NCI-H748 treated with DMSO at 0.1 percent for 48 hours (cell line): ENCODE measurements at regions not wholly inside any gene's neighbourhood (a gene's known extent, or its start where the extent isn't known, plus 50 kb on each side); places are given as distances from the start of the nearest gene placed in this dataset.

Source experiments
- DNase-seq: peaks from one replicate; lab custom pipeline; 2025; lab: John Stamatoyannopoulos, UW

DNA sequence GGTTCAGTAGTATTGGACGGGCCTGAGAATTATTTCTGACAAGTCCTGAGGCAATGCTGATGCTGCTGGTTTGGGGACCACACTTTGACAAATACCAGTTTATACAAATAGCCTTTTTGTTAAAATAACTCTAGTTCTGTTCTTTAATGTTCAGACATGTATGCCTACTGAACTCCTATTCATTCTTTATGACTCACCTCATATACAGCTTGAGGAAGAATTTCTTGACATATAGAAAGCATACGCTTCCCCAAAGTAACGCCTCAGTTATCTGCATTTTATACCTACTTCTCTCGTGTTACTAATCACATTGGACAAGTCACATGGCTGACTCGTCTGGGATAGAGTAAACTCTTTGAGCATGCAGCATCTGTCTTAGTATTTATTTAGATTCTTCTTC lies 145.4 kb upstream of the GOLIM4 start:
- DNase-seq, result no peak

DNA sequence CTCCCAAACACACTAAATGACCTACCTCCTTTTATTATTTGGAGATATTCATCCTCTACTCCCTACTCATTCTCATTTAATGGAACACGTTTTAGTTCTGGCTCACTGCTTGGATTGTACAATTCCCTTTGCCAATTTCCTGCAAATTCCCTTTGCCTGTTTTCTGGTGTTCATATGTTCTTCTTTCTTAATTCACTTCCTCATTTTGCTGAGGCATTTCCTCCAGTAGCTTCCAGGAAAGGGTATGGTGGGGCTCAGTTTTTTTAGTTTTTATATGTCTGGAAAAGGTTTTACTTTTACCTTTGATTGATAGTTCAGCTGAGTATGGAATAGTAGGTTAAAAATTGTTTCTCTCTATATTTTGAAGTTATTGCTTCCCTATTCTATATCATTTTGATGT lies 143.6 kb upstream of the GOLIM4 start:
- DNase-seq, result no peak

DNA sequence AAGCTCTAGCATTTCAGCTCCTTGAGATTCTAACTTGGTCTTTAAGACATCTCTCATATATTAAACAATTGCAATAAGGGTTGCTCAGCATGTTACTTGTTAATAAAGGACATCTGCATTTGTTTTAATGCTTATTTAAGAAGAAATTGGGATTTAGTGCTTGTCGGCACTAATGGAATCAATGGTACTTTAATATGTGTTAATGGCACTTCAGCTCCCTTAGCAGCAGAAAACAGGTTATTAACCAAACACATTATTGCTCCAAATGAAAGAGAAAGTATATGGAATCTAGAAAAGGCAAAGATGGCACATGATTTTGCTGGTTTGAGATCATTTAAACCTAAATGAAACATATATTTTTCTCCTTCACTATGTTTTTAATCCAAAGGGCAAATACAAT lies 137.3 kb upstream of the GOLIM4 start:
- no peak for DNase-seq

DNA sequence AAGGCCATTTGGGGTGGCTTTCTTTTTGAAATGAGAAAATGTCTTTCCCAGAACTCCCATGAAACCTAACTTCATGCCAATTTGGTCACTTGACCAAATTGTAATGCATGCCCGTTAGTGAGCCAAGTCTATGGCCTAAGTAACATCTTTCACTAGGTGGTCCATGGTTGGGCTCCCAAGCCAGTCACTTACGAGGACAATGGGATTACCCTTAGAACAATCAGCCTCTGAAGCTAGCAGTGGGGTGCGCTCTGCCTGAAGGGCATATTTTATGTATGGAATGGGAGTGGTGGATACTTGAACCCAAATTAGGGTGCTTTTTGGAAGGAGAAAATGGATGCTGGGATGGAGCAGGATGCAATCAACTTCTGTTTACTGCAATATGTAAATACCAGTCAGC lies 127.4 kb upstream of the GOLIM4 start:
- DNase-seq, result no peak

DNA sequence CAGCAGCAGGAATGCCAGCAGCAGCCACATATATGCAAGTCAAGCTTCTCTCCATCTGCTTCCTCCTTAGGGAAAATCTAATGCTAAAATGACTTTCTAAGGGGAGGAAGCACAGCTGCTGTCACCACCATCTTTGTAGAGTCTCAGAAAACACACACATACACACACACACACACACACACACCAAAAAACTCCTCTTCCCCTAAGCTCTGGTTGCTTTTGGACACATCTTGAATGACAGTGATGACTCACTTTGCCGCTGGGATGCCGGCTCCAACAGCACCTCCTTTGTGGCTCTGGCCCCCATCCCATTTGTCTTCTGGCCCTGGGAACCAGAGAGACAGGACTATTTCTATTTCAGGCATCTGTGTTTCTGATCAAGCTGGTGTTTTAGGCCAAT lies 124.8 kb upstream of the GOLIM4 start:
- no peak for DNase-seq

DNA sequence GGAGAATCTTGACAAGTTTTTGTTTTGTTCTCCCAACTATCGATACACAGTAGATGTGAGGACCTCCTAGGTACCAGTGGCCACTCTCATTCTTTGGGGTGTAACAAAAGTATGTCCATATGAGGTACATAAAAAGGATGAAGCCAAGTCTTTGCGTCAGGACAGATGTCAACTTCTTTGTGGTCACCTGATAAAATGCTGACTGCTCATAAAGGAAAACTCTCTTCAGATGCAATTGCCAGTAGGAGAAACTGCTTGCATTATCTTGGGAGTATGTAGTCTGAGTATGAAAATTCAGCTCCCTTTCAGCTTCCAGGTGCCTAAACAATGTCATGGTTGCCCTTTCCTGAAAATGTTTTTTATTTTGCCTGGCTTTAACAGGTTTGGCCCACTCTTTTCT lies 123.8 kb upstream of the GOLIM4 start:
- no peak for DNase-seq

DNA sequence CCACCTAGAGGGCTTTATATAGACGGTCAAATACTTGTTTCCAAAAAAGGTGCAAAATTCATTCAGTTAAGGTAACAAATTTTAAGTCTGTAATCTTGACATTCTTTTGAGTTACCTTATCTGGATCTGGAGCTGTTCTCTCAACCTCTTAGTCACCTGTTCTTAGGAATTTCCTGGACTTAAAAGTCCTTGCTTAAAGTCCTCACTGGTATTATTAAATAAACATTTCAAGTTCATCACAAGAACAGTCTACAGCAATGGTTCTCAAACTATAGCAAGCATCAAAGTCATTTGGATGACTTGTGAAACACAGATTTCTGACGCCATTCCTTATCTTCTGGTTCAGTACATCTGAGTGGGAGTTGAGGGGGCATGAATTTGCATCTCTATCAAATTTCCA lies 122.9 kb upstream of the GOLIM4 start:
- no peak for DNase-seq

DNA sequence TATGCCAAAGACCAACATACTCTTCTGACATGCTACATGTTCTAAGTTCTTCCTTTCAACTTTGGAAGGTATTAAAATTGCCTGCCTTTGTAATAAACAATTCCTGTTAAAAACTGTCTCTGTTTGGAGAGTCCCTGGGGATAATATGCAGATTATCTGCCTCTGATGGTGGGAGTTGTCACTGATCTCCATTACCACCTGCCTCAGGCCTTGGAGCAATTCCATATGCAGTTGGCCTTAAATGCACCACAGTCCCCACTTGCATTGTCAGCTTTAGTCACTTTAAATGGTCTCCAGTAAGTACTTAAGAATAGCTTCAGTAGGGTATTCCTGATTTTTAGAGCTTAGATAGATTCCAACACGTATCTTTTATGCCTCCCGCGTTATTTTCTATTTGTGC lies 121.1 kb upstream of the GOLIM4 start:
- no peak for DNase-seq

DNA sequence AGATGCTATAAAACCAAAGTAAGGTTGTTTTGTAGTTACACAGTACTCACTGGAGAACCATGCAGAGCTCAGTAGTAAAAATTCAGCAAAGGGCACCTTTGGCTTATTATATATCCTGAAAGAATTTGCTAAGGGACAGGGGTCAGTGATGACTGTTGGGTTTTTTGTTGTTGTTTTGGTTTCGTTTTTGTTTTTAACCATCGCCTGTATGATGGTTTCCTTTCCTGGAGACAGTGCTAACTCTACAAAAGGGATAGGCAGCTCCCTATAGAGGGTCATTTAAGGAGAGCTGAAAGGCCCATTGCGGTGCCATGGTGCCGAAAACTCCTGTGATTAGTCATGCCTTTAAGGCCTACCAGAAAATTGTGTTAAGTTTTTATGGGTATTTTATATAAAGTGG lies 118.2 kb upstream of the GOLIM4 start:
- no peak for DNase-seq

DNA sequence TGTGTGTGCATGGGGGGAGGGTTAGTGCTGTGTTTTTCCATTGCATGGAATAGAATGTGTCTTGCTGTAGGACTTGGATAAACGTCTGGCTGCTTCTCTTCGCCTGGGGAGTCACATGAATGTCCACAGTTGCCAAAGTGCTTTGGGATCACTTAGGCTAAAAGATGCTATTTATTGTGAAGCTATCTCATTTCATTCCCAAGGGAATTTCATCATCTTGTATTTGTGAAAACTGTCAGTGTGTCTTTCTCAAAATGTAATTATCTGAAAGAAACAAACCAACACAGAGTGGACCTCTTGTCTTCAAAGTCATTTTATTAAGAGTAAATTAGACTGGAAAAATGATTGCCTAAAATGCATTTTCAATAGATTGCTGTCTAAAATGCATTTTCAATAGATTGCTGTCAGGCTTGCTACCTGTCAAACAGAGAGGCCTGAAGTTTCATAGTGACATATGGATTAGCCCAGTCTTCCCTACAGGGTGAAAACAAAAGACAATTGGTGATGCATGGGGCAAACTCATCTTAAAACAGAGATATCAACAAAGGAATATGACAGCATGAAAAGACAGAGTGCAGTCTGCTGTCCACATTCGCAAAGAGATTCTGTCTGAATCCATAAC lies 117.1 kb upstream of the GOLIM4 start:
- DNase-seq, result no peak

DNA sequence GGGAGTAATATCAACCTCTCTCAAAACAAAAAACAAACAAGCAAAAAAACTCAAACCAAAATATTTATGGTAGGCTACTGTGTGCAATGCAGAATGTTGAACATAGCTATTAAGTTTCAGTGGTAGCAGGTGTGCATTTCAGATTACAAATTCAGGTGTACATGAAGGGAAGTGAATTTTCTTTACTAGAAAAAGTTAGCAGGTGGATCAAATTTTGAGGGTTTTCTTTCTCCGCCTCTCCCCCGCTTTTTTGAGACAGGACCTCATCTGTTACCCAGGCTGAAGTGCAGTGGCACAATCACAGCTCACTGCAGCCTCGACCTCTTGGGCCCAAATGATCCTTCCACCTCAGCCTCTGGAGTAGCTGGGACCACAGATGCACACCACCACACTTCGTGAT lies 109.7 kb upstream of the GOLIM4 start:
- no peak for DNase-seq

DNA sequence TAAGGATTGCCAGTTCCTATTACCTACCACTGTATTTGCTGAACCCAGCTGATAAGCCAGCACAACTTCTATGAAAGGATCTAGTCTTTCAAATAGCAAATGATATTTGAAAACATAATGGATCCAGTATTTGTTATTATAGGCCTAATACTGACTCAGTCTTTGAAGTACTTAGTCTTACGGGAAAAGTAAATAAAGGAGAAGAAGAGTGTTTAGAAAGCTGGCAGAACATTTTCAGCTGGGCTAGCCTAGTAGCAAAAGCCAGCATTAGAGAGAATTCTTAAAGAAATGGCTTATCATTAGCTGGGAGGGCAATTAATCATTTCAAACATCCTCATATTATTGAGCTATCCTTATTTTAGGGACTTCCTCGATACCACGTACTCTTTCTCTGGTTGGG lies 101.4 kb upstream of the GOLIM4 start:
- no peak for DNase-seq

DNA sequence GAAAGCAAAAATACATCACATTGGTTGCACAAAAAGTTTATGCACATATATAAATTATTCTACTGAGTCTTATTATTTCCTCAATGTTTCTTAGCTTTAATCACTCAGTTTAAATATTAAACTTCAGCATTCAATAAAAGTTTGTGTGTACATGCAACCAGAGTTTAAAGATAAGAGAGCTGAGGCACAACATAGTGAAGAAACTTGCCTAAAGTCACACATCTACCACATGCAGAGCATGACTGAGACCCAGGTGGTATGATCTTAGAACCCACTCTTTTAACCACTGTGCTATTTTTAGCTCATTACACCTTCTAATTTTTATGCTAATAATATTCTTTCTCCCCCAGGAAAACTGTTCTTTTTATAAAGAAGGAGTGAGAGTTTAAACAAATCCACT lies 96.1 kb upstream of the GOLIM4 start:
- DNase-seq, result no peak

DNA sequence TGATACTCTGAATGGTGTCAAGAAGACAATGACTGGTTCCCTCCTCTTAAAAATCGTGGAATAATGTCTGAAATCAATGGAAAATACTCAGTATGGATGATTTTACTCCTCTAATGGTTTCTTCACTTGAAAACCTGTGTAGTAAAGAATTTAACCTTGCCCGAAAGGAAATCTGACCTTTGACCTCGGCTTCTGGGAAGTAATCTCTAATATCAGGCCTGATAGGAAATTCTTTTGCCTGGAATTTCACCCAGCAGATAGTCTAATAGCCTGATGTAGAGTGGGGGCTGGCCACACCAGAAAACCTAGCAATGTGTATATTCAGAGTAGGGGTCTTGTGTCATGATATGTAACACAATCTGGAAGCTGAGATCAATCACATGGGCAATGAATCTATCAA lies 91.5 kb upstream of the GOLIM4 start:
- DNase-seq, result no peak

DNA sequence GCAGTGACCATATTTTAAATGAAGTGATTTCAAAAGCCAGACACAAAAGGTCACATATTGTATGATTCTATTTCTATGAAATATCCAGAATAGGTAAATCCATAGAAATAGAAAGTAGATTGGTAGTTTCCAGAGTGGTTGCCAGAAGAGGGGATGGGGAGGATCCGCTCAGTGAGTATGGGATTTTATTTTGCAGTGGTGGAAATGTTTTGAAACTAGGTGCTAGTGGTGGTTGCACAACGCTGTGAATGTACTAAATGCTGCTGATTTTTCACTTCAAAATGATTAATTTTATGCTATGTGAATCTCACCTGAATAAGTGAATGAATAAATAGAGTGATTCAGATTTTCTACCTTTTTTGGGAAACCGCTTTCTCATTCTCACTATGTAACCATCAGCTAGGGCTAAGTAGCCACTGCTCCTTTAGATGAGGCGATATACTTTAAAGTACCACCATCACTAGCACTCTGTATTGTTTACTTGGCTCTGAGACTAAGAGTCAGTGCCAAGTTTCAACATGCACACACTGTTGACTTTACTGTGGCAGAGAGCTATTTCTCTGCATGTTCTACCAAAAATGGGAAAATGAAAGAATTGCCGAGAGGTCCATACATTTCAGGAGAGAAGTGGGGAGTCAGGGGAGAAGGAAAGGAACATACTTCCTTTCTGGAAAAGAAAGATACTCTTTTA lies 90.7 kb upstream of the GOLIM4 start:
- DNase-seq, result no peak

DNA sequence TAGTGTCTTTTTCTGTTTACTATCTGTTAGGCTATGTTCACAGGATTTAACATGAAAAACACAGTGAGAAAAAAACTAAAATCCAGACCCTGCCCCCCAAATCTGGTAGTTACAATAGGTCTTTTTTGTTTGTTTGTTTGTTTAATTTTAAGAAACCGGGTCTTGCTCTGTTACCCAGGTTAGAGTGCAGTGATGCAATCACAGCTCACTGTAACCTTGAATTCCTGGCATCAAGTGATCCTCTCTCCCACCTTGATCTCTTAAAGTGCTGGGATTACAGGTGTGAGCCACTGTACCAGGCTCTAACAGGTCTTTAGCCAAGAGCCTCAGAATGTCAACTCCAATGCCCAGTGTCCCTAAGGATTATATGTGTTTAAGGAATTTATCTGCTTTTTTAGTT lies 88.0 kb upstream of the GOLIM4 start:
- no peak for DNase-seq

DNA sequence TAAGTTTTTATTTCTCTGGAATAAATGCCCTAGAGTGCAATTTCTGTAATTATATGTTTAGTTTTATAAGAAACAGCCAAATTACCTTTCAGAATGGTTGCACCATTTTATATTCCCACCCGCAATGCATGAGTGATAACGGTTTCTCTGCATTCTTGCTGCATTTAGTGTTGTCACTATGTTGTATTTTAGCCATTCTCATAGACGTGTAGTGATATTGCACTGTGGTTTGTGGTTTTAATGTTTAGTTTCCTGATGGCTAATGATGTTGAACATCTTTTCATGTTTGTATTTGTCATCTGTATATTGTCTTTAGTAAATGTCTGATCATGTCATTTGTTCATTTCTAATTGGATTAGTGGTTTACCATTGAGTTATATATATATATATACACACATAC lies 73.0 kb upstream of the GOLIM4 start:
- no peak for DNase-seq

DNA sequence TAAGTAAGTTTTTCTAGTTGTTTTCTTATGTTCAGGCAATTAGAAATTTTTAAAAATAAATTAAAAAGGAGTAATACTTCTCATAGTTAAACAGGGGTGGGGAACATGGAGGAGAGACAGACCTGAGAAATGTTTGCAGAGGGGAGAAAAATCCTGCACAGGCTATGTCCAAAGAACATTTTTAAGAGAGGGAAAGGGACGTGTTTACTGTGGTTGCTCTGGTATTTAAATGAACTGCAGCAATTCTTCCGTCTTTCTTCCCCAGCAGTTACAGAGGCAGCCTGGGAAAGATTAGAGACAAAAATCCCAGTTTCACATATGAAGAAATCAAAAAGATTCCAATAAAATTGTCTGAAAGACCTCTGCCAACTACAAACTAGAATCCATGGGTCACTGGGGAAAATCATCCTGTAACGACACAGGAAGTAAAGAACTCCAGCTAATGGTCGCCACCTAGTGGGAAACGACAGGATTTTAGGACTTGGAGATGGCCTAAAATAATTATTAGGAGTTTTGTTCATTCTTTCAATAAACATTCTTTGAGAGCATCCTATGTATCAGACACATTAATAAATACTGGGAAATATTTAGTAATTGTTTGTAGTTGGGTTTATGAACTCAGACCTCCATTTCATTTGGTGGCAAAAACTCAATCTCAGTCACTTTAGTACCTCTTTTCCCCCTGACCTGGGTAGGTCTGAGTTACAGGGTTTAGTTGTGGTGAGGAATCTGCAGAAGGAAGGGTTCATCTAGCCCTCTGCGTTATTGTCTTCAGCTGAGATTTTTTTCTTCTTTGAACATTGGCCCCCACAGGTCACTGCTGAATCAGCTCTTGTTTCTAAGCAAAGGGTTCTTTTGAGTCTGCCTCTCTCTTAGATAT lies 69.9 kb upstream of the GOLIM4 start:
- peak; percentile 6 for DNase-seq

DNA sequence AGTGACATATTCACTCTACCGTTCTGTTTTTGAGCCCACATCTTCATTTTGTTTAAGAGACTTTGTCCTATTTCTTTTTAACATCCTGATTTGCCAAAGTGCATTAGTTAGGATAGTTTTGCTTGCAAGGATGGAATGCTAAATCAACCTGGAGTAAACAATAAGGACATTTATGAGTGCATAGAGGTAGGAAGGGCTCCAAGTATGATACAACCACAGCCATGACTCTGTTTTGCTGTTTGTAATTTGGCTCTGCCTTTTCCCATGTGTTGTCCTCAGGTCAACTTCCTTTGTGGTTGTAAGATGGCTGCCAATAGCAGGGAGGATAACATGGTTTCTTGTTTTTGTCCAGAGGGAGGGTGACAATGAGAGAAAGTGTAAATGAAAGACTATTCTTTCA lies 66.4 kb upstream of the GOLIM4 start:
- no peak for DNase-seq

DNA sequence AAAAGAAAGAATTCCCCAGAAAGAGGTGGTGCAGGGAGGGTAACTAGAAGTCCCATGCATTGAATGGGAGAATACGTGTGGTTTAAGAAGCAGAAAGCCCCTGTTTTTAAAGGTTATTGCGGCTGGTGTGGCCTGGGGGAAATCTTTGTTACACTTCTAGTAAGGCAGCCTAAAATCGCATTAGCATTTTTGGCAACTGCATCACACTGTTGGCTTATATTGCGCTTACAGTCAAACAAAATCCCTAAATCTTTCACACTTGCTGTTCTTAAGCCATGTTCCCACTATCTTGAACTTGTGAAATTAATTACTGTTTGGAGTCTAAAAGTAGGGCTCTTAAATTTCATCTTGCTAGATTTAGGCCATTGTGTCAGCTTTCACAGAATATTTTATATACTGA lies 66.0 kb upstream of the GOLIM4 start:
- DNase-seq, result no peak

DNA sequence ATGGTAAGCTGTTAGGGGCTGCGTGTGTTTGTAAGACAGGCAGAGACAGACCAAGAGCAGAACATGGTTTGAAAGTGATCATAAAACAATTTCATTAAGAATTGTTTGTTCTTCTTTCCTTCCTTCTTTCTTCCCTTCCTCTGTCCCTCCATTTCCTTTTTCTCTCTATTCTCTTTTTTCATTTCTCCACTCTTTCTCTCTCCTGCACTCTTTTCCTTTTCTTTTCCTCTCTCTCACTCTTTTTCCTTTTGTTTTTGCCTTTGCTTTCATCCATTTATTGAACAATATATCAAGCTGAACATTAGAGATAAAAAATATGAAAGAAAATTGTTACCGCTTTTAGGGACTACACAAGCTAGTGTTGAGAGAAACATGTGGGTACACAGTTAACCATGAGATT lies 62.2 kb upstream of the GOLIM4 start:
- no peak for DNase-seq

DNA sequence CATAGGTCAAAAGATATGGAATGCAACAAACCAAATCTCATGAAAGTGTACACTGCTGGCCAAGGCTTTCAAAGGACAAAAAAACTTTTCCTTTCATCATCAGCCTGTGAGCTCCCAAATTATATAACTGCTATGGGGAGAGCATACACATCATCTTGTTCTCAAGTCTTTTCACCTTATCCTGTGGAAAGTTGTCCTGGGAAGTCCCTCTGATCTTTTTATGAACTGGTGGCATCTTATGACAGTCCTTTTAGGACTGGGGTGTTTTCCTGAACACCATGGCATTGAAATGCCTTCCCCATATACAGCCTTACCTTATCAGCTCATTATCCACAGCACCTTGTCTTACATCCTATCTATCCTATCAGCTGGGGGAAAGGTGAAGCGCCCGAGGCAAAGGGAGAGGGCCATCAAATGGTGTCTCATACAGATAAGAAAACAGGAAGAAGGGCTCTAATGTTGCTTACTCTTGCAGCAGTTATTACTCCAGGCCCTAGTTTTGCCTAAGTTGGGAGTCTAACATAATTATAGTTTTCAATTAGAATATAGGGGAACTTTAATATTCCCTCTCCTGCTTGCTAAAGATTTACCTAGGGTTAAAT lies 61.5 kb upstream of the GOLIM4 start:
- no peak for DNase-seq

DNA sequence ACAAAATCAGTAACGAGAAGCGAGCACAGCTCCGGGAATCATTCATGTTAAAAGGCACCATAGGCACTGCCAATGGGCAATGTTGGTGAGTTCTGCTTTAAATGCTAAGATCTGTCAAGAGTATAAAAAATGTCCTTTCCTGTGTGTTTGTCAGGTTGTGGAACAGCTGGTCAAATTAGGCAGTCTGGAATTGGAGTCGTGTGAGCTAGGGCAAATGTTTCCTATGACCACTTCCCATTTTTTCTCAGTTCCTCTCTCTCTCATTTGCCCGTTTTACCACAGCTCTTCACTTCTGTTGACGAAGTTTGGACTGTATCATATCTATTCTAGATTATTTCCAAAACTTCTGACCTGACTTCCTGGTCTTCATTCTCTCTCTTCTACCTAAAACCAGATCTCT lies 60.8 kb upstream of the GOLIM4 start:
- no peak for DNase-seq
